CD4-positive, alpha-beta T cell (primary cell): ENCODE measurements at regions not wholly inside any gene's neighbourhood (a gene's known extent, or its start where the extent isn't known, plus 50 kb on each side); places are given as distances from the start of the nearest gene placed in this dataset.

ENCODE experiments used
- ATAC-seq: fragments of 200-7000 bp; cut with Tn5 transposase; one replicate; pipeline ENCODE4 v1.10.0; 2022; ENCODE audit warnings: mild to moderate bottlenecking; ENCODE audit not compliant: poor library complexity
- CTCF ChIA-PET: fragments of 350-600 bp; sonication (Branson Sonifier 250); formaldehyde crosslinking; loops from one replicate; lab custom pipeline; 2021; ENCODE audit warnings: antibody characterized with exemption, inconsistent platforms; lab: Charles Lee
- POLR2A ChIA-PET: fragments of 350-600 bp; sonication (Branson Sonifier 250); formaldehyde crosslinking; loops from one replicate; lab custom pipeline; 2021; ENCODE audit warnings: antibody characterized with exemption, inconsistent platforms; lab: Charles Lee
- DNase-seq, 14 experiments: peaks; one replicate each; pipeline ENCODE4 v3.0.0-alpha.2; 2013 to 2020; ENCODE audit warnings: mixed read lengths in 2 of 14
- H3K27ac ChIP-seq, 2 donors: one replicate each; pipeline versions ENCODE4 v1.5.1 to v1.7.0; 2013; ENCODE audit warnings: low read length in 2 of 2, low read depth in 1 of 2, mild to moderate bottlenecking in 1 of 2
- H3K27me3 ChIP-seq, 2 experiments: 1 replicate in 1 of 2; 2 replicates in 1 of 2; pipeline versions ENCODE4 v1.6.1 to v1.7.0; 2013; ENCODE audit warnings: low read length in 2 of 2, control low read depth in 1 of 2, mild to moderate bottlenecking in 1 of 2, moderate library complexity in 1 of 2; ENCODE audit not compliant: insufficient read depth in 2 of 2, control insufficient read depth in 1 of 2
- H3K36me3 ChIP-seq: one replicate; pipeline ENCODE4 v1.6.1; 2013; ENCODE audit warnings: low read length, control low read depth; ENCODE audit not compliant: insufficient read depth
- H3K4me1 ChIP-seq: one replicate; pipeline ENCODE4 v1.6.1; 2013; ENCODE audit warnings: low read length, control low read depth; ENCODE audit not compliant: insufficient read depth
- H3K4me3 ChIP-seq: one replicate; pipeline ENCODE4 v1.5.1; 2013; ENCODE audit warnings: mild to moderate bottlenecking, low read length, moderate library complexity
- H3K9me3 ChIP-seq, 2 experiments: 1 replicate in 1 of 2; 2 replicates in 1 of 2; pipeline versions ENCODE4 v1.6.1 to v1.7.0; 2013; ENCODE audit warnings: low read length in 2 of 2, mild to moderate bottlenecking in 2 of 2, control low read depth in 1 of 2, moderate library complexity in 1 of 2; ENCODE audit not compliant: control insufficient read depth in 1 of 2, insufficient read depth in 1 of 2
- H3K27ac Mint-ChIP-seq: one replicate; pipeline ENCODE4 v1.8.0; 2020; ENCODE audit warnings: mixed read lengths
- H3K27me3 Mint-ChIP-seq: one replicate; pipeline ENCODE4 v1.8.0; 2021; ENCODE audit warnings: mixed read lengths
- H3K36me3 Mint-ChIP-seq: one replicate; pipeline ENCODE4 v1.8.0; 2021; ENCODE audit warnings: low read depth, mixed read lengths
- H3K4me1 Mint-ChIP-seq: one replicate; pipeline ENCODE4 v1.8.0; 2021; ENCODE audit warnings: low read depth, mixed read lengths
- H3K4me3 Mint-ChIP-seq: one replicate; pipeline ENCODE4 v1.8.0; 2020; ENCODE audit warnings: mild to moderate bottlenecking, mixed read lengths
- H3K9me3 Mint-ChIP-seq: one replicate; pipeline ENCODE4 v1.8.0; 2020; ENCODE audit warnings: mixed read lengths
- intact Hi-C, 2 experiments: fragments of 100-400 bp; cut with DNase I in 1 of 2; cut with micrococcal nuclease in 1 of 2; formaldehyde crosslinking; loops; one replicate each; pipeline versions ENCODE4 v1.15.1 to v1.9.0; 2023 to 2025; cut with DNase I, micrococcal nuclease
- TF ChIP-seq, protein P1 (sequence below): fragments of 200-600 bp; IDR thresholded peaks from one replicate; pipeline ENCODE4 v1.8.0; 2022; ENCODE audit warnings: antibody characterized with exemption, mild to moderate bottlenecking

DNA sequence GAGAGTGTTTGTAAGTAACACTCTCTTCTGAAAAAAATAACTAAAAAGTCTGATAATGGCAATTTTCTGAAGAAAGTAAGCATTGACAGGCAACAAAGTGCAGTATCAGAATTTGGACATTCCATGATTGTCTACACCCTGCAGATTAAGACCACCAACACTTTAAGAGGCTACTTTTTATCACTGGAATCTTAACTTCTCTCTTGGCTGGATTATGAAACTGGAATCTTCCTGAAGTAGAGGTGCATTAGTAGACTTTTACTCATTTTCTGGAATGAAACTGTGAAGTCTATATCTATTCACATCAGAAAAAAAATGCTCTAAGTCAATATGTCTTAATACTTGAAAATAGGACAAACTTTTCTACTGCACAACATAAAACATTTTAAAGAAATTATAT is 547.5 kb downstream of the COL12A1 start:
- no peaks in the 10 kb centered on the region for H3K4me1 Mint-ChIP-seq
- H3K36me3 ChIP-seq, result no peaks in the 10 kb centered on the region
- H3K4me3 Mint-ChIP-seq, result no peak overlapping the region
- ATAC-seq, result no peak
- no peaks in the 10 kb centered on the region for H3K27me3 Mint-ChIP-seq
- peaks cover 0 to 5% of the 10 kb centered on the region in 2 experiments for H3K9me3 ChIP-seq
- no peaks in the 10 kb centered on the region for H3K9me3 Mint-ChIP-seq
- no peak overlapping the region for H3K27ac ChIP-seq
- H3K4me3 ChIP-seq, result no peak overlapping the region
- CTCF ChIA-PET, result no interaction called here
- TF ChIP-seq, protein P1, sequence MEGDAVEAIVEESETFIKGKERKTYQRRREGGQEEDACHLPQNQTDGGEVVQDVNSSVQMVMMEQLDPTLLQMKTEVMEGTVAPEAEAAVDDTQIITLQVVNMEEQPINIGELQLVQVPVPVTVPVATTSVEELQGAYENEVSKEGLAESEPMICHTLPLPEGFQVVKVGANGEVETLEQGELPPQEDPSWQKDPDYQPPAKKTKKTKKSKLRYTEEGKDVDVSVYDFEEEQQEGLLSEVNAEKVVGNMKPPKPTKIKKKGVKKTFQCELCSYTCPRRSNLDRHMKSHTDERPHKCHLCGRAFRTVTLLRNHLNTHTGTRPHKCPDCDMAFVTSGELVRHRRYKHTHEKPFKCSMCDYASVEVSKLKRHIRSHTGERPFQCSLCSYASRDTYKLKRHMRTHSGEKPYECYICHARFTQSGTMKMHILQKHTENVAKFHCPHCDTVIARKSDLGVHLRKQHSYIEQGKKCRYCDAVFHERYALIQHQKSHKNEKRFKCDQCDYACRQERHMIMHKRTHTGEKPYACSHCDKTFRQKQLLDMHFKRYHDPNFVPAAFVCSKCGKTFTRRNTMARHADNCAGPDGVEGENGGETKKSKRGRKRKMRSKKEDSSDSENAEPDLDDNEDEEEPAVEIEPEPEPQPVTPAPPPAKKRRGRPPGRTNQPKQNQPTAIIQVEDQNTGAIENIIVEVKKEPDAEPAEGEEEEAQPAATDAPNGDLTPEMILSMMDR, result no peak
- no peaks in the 10 kb centered on the region for H3K36me3 Mint-ChIP-seq
- intact Hi-C loops, result no loop called here
- H3K27me3 ChIP-seq, result no peaks in the 10 kb centered on the region
- H3K27ac Mint-ChIP-seq, result no peak overlapping the region
- POLR2A ChIA-PET, result no interaction called here
- no peaks in the 10 kb centered on the region for H3K4me1 ChIP-seq
- DNase-seq, result no peak

DNA sequence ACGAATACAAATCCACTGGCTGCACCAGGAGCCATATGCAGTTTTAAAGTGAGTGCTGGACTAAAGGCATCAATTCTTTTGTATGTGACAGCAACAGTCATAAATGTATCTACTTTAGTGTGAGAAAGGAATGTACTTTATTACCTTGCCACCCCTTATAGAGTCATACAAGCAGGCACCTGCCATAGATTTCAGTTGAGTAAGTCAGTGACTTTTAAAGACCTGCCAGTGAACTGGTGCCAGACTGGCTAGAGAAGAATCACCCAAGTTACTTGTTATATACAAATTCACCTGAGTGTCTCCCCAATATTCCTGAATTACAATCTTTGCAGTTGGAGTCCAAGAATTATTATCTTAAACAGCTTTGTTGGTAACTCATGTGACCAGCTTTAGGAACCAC is 547.9 kb downstream of the COL12A1 start:
- DNase-seq, result no peak
- intact Hi-C loops, result no loop called here
- no peak for ATAC-seq
- TF ChIP-seq, protein P1, result no peak
- peaks cover 0 to 5% of the 10 kb centered on the region in 2 experiments for H3K9me3 ChIP-seq
- POLR2A ChIA-PET, result no interaction called here
- H3K36me3 Mint-ChIP-seq, result no peaks in the 10 kb centered on the region
- H3K4me1 ChIP-seq, result no peaks in the 10 kb centered on the region
- H3K27ac ChIP-seq, result no peak overlapping the region
- H3K4me3 ChIP-seq, result no peak overlapping the region
- no peaks in the 10 kb centered on the region for H3K27me3 Mint-ChIP-seq
- no peaks in the 10 kb centered on the region for H3K36me3 ChIP-seq
- H3K27me3 ChIP-seq, result no peaks in the 10 kb centered on the region
- H3K4me1 Mint-ChIP-seq, result no peaks in the 10 kb centered on the region
- H3K9me3 Mint-ChIP-seq, result no peaks in the 10 kb centered on the region
- H3K27ac Mint-ChIP-seq, result no peak overlapping the region
- H3K4me3 Mint-ChIP-seq, result no peak overlapping the region
- CTCF ChIA-PET, result no interaction called here

DNA sequence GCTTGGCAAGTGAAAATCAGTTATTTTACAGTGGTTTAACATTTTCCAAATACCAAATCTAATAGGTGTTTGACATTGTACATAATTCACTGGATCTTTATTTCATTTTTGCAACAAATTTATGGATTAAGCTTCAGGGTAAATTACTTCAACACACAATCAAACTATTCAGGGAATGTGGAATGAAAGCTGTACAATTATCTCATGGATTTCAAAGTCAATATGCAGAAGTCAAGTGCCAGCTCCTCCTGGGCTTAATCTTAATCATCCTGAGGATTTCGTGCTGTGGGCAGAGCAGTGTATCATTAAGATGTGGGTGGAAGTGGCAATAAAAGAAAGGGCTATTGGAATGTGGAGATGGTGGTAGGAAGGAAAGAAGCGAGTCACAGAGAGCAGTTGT is 548.8 kb downstream of the COL12A1 start:
- no peaks in the 10 kb centered on the region for H3K4me1 ChIP-seq
- DNase-seq, result no peak
- Mint-ChIP-seq H3K27me3 (no peaks in the 10 kb centered on the region), H3K36me3 (no peaks in the 10 kb centered on the region), H3K27ac (no peak overlapping the region), H3K4me3 (no peak overlapping the region), H3K4me1 (no peaks in the 10 kb centered on the region), H3K9me3 (no peaks in the 10 kb centered on the region)
- intact Hi-C loops, result no loop called here
- POLR2A ChIA-PET, result no interaction called here
- no peak overlapping the region for H3K4me3 ChIP-seq
- no peak for ATAC-seq
- H3K27ac ChIP-seq, result no peak overlapping the region
- TF ChIP-seq, protein P1, result no peak
- CTCF ChIA-PET, result no interaction called here
- H3K9me3 ChIP-seq, result peaks cover 0 to 5% of the 10 kb centered on the region in 2 experiments
- H3K36me3 ChIP-seq, result no peaks in the 10 kb centered on the region
- H3K27me3 ChIP-seq, result no peaks in the 10 kb centered on the region
